Brain microvascular endothelial cell (primary cell): ENCODE measurements at regions not wholly inside any gene's neighbourhood (a gene's known extent, or its start where the extent isn't known, plus 50 kb on each side); places are given as distances from the start of the nearest gene placed in this dataset.
A peak's percentile ranks its signal among the peaks of the same experiment; 100 is the strongest.

Experiments
- DNase-seq: peaks from one replicate; pipeline ENCODE4 v3.0.0-alpha.2; 2020
- H3K27ac ChIP-seq: fragments of 250-450 bp; sonication (Bioruptor Pico); 2 replicates; pipeline ENCODE4 v1.5.1; 2020; ENCODE audit warnings: mild to moderate bottlenecking, moderate library complexity
- H3K27me3 ChIP-seq: fragments of 250-450 bp; sonication (Bioruptor Pico); replicated peaks from 2 replicates; pipeline ENCODE4 v1.5.1; 2020; ENCODE audit warnings: mild to moderate bottlenecking
- H3K36me3 ChIP-seq: fragments of 250-450 bp; sonication (Bioruptor Pico); replicated peaks from 2 replicates; pipeline ENCODE4 v1.5.1; 2020; ENCODE audit warnings: mild to moderate bottlenecking
- H3K4me3 ChIP-seq: 2 replicates; pipeline ENCODE4 v1.5.1; 2011; ENCODE audit warnings: low read depth, mild to moderate bottlenecking, control low read depth, low read length, moderate library complexity
- in situ Hi-C: cut with HindIII; loops from 2 replicates; pipeline ENCODE4 v1.10.0; 2017; ENCODE audit warnings: low sequenced_read_pairs, low pct_ligation_motif_present
- TF ChIP-seq, protein P1 (sequence below): IDR thresholded peaks from 2 replicates; pipeline ENCODE4 v1.5.1; 2011; ENCODE audit warnings: low read depth, mild to moderate bottlenecking, moderate library complexity, low read length, control low read depth, inconsistent platforms; ENCODE audit errors: missing control alignments

DNA sequence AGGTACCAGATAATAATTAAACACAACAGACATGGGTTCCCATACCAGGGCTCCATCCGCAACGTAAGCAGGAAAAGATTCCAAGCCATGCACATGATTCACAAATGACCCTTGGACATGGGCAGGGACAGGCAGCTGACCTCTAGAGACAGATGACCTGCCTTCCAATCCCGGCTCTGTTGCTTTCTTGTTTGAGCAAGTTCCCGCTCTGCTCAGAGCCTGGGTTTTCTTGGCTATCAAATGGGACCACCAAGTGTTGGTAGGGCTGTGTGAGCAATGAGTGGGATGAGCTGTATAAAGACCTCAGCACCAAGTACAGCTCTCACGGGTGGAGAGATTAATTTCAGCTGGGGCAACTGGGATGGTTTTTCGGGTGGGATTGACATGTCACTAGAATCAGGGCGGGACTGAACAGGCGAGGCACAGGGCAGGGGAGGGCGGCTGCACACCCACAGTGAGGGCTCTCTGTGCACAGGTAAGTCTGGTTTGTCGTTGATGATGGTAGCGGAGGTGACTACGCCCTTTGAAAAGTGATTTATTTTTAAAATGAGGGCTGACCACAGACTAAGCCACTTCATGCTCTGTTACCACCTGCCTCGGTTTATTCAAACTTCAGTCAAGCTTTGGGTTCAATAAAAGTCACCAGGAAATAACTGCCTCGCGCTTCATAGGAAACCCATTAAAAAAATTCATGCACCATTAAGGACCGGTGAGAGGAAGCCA is 57.5 kb upstream of the IFFO2 start:
- Histone ChIP-seq H3K4me3 (no peak overlapping the region), H3K36me3 (no peaks in the 10 kb centered on the region), H3K27me3 (no peaks in the 10 kb centered on the region), H3K27ac (no peak overlapping the region)
- in situ Hi-C loops: no loop called here
- TF ChIP-seq, protein P1, sequence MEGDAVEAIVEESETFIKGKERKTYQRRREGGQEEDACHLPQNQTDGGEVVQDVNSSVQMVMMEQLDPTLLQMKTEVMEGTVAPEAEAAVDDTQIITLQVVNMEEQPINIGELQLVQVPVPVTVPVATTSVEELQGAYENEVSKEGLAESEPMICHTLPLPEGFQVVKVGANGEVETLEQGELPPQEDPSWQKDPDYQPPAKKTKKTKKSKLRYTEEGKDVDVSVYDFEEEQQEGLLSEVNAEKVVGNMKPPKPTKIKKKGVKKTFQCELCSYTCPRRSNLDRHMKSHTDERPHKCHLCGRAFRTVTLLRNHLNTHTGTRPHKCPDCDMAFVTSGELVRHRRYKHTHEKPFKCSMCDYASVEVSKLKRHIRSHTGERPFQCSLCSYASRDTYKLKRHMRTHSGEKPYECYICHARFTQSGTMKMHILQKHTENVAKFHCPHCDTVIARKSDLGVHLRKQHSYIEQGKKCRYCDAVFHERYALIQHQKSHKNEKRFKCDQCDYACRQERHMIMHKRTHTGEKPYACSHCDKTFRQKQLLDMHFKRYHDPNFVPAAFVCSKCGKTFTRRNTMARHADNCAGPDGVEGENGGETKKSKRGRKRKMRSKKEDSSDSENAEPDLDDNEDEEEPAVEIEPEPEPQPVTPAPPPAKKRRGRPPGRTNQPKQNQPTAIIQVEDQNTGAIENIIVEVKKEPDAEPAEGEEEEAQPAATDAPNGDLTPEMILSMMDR: no peak
- DNase-seq: no peak

GRCh38 chr1:19011845-19012231 is 55.4 kb upstream of the IFFO2 start:
- peak overlapping the region; percentile 89 for H3K27ac ChIP-seq
- H3K36me3 ChIP-seq: no peaks in the 10 kb centered on the region
- TF ChIP-seq, protein P1: no peak
- in situ Hi-C loops: no loop called here
- no peak for DNase-seq
- H3K27me3 ChIP-seq: no peaks in the 10 kb centered on the region
- H3K4me3 ChIP-seq: no peak overlapping the region

GRCh38 chr1:19010995-19011844 is 54.7 kb upstream of the IFFO2 start:
- H3K4me3 ChIP-seq: no peak overlapping the region
- peak; percentile 98 for DNase-seq
- in situ Hi-C loops: no loop called here
- TF ChIP-seq, protein P1: no peak
- H3K27me3 ChIP-seq: no peaks in the 10 kb centered on the region
- no peaks in the 10 kb centered on the region for H3K36me3 ChIP-seq
- H3K27ac ChIP-seq: peak overlapping the region; percentile 89

GRCh38 chr1:19010503-19010902 is 54.0 kb upstream of the IFFO2 start:
- Histone ChIP-seq H3K27ac (peak overlapping the region; percentile 89), H3K27me3 (no peaks in the 10 kb centered on the region), H3K4me3 (no peak overlapping the region), H3K36me3 (no peaks in the 10 kb centered on the region)
- TF ChIP-seq, protein P1: no peak
- in situ Hi-C loops: no loop called here
- no peak for DNase-seq

DNA sequence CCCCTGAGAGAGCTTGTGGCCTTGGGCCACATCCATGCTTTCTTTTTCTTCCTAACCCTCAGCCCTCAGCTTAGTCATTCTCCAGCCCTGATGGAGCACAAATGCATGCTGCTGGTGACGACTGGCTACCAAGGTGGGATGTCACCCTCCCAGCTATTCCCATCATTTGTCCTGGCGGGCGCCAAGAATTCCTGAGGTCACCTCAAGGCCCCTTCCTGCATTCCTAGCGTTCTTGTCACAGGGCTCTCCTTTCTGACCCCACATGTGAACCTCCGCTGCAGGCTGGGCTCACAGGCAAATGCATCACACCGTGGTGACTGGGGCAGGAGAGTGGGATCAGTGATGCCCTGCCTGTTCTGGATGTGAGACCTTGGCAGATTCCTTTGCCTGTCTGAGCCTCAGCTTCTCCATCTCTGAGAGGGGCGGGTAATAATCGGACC is 53.4 kb upstream of the IFFO2 start:
- peak; percentile 82 for DNase-seq
- Histone ChIP-seq H3K27ac (peak overlapping the region; percentile 89), H3K27me3 (no peaks in the 10 kb centered on the region), H3K4me3 (no peak overlapping the region), H3K36me3 (no peaks in the 10 kb centered on the region)
- in situ Hi-C loops: no loop called here
- TF ChIP-seq, protein P1: no peak
